Brain pericyte (primary cell): ENCODE measurements at regions not wholly inside any gene's neighbourhood (a gene's known extent, or its start where the extent isn't known, plus 50 kb on each side); places are given as distances from the start of the nearest gene placed in this dataset.
"Not testable (repeated sequence)": the region's sequence is repeated elsewhere in the genome, so short reads cannot be mapped to it uniquely, and the experiment has no call there.

Experiments used
- DNase-seq: peaks from one replicate; pipeline ENCODE4 v3.0.0-alpha.2; 2012; ENCODE audit warnings: low read depth, low spot score

DNA sequence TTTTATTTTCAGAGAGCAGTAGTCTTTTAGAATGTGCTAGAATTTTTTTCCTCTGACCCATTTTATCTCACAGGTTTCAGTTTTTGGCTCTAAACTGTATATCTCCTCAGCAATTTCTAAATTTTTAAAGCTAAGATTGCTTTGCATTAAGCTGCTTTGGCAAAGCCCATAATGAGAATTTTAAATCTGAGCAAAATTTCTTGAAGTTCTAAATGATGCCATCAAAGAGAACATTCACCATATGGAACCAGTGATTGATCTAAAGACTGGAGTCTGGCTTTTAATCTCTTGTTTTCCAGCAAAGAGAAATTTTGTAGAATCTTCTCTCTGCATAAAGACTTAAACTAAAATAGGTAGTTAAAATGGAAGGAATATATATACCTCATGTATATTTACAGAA is 313.6 kb downstream of the TBC1D32 start:
- no peak for DNase-seq

- no peak for DNase-seq
Observed at GRCh38 chr6:121008553-121008952, 325.7 kb downstream of the TBC1D32 start.

DNA sequence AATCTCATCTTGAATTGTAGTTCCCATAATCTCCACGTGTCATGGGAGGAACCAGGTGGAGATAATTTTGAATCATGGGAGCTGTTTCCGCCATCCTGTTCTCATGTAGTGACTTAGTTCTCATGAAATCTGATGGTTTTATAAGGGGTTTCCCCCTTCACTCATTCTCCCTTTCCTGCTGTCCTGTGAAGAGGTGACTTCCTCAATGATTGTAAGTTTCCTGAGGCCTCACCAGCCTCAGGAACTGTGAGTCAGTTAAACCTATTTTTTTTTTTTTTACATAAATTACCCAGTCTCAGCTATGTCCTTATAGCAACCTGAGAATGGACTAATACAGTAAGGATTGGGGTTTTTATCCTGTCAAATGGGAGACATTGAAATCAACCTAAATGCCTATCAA is 328.3 kb downstream of the TBC1D32 start:
- DNase-seq: no peak

DNA sequence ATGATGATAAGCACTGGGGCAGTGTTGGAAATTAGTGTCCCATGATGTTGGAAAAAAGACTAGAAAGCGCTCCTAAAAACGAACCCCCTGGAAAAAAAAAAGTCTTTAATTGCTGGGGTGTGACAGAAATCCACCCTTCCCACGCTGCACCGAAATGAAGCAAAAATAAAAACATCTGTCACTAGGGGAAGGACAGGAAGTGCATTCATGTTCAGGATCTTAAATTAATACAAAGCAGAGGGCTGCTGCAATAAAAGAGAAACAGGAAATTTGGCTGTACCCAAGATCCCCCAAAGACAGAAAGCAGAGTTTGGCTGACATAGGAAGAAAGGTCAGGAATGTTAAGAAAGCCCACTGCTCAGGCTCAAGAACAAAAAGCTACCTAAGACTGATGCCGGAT is 333.9 kb downstream of the TBC1D32 start:
- DNase-seq: no peak

DNA sequence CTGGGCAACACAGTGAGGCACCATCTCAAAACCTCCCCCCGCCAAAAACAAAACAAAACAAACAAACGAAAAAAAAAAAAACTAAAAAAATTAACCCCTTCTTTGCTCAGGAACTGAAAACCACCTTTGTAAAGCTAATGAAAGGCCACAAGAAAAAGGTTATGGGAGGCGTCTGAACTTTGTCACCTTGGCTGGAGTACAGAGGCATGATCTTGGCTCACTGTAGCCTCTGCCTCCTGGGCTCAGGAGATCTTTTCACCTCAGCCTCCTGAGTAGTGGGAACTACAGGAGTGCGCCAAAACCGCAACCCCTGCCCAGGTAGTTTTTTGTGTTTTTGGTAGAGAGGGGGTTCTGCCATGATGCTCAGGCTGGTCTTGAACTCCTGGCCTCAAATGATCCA is 337.9 kb downstream of the TBC1D32 start:
- no peak for DNase-seq

DNA sequence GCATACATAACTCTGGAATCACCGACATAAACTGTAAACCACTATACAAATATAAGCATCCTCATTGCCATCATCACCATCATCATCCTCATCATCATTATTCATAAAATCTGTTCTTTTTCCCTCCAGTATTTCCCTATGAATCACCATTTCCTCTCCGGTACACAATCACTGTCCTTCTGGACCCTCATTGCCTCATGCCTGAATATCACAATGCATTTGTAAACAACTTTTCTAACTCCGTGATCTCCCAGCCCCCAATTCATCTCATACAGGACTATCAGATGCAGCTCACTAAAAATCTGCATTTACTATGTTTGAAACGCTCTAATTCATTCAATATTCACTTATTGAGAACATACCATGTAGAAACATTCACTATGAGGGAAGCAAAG is 339.7 kb downstream of the TBC1D32 start:
- peak; percentile 2 for DNase-seq

- no peak for DNase-seq
Observed at GRCh38 chr6:120993929-120994572, 340.2 kb downstream of the TBC1D32 start.

DNA sequence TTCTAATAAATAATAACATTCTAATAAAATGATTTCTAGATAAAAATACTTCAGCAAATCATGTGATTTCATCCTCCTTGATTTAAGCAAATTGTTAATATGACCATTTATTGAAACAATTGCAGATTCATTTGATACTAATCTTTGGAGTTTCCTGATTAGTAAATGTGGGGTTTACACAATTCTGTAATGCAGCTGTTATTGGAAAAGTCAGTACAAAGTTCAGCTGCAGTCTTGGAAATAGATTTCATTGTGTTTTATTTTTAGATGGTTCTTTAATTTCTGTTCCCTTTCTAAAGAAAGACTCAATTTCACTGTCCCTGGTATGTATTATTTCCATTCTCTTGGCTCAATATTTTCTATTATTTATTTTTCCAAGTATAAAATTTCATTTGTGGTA is 342.0 kb downstream of the TBC1D32 start:
- DNase-seq: no peak

GRCh38 chr6:120990866-120991265 is 343.4 kb downstream of the TBC1D32 start:
- DNase-seq: no peak

DNA sequence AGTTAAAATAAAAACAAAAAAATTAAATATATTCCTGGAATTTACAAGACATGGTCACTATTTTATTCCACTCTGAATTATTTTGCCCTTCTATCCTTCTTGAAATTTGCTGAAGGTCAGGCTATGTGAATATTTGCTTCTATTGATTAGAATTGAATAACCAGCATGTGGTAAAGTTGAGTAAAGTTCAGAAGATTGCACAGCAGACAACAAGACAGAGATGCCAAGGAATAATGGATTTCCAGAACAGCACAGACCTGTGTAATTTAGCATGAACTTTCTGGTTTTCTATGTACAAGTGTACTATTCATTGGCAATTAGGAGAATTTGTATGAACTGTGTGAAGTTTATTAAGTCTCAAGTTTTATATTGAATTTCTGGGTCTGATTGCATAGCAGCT is 352.4 kb downstream of the TBC1D32 start:
- no peak for DNase-seq

DNA sequence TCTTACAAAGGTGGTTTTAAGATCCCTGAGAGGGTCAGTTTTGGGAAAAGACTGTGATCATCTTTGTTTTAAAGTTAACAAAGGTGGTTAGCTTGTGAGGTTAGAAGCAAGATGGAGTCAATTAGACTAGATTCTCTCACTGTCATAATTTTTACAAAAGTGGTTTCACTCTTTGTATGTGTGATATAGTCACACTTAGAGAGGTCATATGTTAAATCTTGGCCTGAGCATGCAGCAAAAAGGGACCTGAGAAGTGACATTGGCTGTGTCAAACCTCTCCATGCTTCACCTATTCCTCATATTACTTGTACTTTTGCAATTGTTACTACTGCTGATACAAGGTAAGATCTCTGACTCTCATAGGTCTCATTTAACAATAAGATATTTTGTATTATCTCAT is 368.0 kb downstream of the TBC1D32 start:
- no peak for DNase-seq

- DNase-seq: no peak
Observed at GRCh38 chr6:120965814-120966213, 368.5 kb downstream of the TBC1D32 start.

GRCh38 chr6:120960761-120961160 is 373.5 kb downstream of the TBC1D32 start:
- no peak for DNase-seq

GRCh38 chr6:120954111-120954510 is 380.2 kb downstream of the TBC1D32 start:
- DNase-seq: no peak

GRCh38 chr6:120951258-120951657 is 383.0 kb downstream of the TBC1D32 start:
- DNase-seq: no peak

GRCh38 chr6:120947111-120947510 is 387.2 kb downstream of the TBC1D32 start:
- DNase-seq: no peak

GRCh38 chr6:120945905-120946594 is 388.2 kb downstream of the TBC1D32 start:
- DNase-seq: no peak

DNA sequence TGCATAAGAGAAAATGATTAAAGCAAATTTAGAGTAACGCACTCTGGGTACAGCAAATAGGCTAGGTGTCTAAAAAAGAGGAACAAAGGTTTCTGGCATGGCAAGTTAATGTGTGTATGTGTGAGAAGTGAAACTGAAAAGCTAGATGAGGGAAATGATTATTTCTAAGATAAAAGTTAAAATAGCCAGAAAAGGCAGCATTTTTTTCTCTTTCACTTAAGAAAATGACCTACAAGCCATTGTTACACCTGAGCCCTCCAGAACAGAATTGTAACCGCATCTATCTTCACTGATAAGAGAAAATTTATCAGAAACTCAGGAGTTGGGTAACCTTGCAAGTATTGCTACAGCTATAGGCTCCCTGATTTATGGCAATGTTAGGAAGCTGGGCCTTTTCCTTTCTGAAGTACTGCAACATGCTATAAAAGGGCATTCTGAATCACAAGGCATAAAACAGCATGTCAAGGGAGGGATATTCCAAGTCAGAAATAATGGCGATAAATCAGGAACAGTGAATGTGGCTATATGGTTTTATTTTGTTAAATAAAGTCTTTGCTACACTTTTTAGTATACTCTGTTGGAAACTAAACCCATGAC is 395.3 kb downstream of the TBC1D32 start:
- no peak for DNase-seq

DNA sequence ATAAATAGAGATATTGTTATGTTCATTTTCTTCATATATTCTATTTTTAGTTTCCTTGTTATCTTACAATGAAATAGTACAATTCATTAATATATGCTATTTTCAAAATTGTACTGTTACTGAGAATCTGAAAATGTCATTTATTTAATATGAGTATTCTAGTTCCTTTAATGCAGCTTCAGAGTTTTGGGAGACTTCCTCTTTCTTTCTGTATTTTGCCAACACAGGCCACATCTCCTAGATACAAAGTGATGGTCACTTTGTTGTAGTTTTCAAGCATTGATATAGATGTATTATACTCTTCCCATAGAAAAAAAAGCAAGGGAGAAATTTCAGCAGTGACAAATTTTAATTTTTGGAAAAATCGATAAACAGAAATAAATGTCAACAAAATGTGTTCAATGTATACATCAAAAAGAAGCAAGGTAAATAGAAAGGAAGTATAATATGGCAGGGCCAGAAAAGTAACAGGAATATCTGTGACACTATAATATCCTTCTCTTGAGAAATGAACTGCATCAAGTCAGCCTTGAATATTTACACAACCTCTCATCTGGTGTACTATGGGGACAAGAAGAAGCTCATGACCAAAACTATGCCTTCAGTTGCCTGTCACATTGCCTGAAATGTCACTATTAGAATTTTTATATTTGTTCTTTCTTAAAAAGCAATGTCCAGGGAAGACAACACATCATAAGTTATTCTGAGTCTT is 396.0 kb downstream of the TBC1D32 start:
- DNase-seq: no peak

GRCh38 chr6:120935908-120936307 is 398.4 kb downstream of the TBC1D32 start:
- no peak for DNase-seq

- no peak for DNase-seq
Observed at GRCh38 chr6:120935016-120935415, 399.3 kb downstream of the TBC1D32 start.

GRCh38 chr6:120931520-120932180 is 402.6 kb downstream of the TBC1D32 start:
- not testable (repeated sequence) for DNase-seq
